Activated CD8-positive, alpha-beta memory T cell treated with anti-CD3 and anti-CD28 coated beads for 1 hour (primary cell): ENCODE measurements at regions not wholly inside any gene's neighbourhood (a gene's known extent, or its start where the extent isn't known, plus 50 kb on each side); places are given as distances from the start of the nearest gene placed in this dataset.

Source experiments
- DNase-seq, 2 donors: peaks; one replicate each; pipeline ENCODE4 v3.0.0-alpha.2; 2020; ENCODE audit warnings: low read depth in 1 of 2; ENCODE audit errors: extremely low read depth in 1 of 2

- no peak for DNase-seq
These were observed 267.3 kb upstream of the LYZL1 start for GRCh38 chr10:29021591-29021990.

- DNase-seq, result no peak
These were observed 266.4 kb upstream of the LYZL1 start for GRCh38 chr10:29022513-29022912.

DNA sequence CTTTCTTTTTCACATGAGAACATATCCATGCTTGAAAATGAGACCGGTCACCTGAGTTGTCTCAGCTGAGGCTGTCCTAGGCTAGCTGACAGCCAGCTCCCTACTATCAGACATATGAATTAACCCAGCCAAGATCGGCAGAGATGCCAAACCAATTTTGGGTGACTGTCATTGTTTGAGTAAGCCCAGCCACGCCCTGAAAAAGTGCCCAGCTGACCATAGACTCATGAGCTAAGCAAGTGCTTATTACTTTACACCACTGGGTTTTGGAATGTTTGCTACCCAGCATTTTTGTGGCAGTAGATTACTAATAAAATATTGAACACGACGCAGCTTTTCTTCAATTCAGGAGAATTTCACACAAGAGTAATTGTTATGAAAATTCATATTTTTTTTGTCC is 265.2 kb upstream of the LYZL1 start:
- no peak for DNase-seq

- no peak for DNase-seq
These were observed 262.6 kb upstream of the LYZL1 start for GRCh38 chr10:29026065-29026797.

DNA sequence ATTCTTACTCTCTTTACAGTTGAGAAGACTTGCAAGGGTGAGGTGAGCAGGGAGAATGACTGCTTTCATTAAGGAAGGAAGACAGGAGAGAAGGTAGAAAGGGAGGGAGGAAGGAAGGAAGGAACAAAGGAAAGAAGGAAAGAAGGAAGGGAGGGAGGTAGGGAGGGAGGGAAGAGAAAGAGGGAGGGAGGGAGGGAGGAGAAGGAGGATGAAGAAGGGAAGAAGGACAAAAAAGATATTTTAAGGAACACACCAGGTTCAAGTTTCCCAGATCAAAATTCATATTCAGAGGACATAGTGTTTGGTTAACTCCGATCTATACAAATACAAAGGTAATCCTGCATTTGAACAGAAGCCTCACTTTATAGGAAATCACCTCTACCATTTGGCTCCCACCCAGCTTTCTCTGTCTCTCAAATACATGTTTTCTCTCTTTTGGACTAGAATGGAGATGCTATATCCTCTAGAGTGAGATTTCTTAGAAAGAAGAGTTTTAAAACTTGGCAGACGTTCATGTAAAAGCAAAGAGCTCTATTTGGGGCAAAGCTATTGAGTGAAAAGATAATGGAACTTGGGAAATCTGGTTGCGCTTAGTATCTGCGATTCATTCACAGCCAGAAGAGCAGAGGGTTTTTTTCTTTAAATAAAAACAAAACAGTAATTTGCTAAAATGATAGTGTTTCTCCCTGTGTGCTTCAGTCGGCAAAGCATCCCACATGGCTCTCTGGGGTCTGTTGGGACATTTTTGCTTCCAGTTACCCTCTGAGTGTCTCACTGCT is 261.9 kb upstream of the LYZL1 start:
- DNase-seq, result no peak

GRCh38 chr10:29028486-29028885 is 260.4 kb upstream of the LYZL1 start:
- DNase-seq, result no peak

DNA sequence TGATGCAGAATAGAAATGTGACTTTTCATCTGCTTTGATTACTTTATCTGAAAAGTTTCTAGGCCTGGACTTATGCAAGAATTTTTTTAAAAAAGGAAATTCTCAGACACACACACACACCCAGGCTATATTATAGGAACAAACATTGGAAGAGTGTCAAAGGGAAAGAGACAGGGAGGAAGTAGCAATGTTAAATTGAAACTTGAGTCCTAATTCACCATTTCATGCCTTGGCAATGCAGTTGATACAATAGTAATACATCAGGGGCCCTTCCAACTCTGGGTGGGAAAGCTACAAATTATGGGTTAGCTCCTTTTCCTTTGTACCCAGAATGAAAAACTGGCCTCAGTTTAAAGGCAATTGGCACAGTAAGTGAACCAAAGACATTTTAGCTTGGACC is 258.0 kb upstream of the LYZL1 start:
- no peak for DNase-seq

GRCh38 chr10:29032169-29032568 is 256.7 kb upstream of the LYZL1 start:
- no peak for DNase-seq

DNA sequence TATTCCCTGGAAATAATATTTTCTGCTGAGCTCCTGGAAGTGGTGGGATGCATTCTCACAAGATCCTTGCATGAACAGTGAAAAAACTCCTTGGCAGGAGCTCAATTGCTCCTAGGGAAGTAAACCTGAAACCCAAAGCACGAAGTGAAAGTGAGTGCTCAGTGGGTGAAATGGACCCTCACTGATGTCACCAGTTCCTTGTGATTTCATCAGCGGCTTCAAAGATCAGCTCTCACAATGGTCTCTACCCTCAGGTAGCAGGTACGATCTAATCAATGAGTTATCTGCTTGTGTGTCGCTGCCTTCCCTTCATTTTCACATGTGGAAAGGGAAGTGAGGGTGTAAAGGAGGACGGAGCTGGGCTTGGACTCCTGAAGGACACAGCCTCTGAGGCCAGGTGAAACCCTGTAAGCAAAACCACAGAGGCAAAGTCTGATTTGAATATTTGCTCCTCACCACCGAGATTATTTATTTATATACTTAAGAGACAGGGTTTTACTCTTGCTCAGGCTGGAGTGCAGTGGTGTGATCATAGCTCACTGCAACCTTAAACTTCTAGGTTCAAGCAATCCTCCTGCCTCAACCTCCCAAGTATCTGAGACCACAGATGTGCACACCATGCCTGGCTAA is 255.4 kb upstream of the LYZL1 start:
- DNase-seq, result no peak

GRCh38 chr10:29034592-29034991 is 254.3 kb upstream of the LYZL1 start:
- DNase-seq, result no peak

DNA sequence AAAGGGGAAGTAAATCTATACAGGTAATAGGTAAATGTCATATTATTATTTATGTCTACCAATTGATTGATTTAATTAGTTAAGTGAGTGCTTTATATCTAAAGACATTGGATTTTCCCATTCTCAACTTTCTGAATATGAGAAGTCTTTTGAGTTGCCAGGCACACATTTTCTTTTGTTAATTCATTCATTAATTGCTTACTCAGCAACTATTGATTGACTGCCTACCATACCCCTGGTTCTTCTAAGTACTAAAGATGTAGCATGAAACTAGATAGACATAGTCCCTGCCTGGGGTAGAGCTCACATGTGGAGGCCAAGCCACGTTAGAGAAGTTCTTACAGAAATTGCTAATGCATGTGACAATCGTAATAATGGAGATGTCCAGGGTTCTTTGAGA is 253.1 kb upstream of the LYZL1 start:
- no peak for DNase-seq

- no peak for DNase-seq
These were observed 251.3 kb upstream of the LYZL1 start for GRCh38 chr10:29037348-29038113.

GRCh38 chr10:29039091-29039490 is 249.8 kb upstream of the LYZL1 start:
- DNase-seq, result no peak

GRCh38 chr10:29039677-29040189 is 249.1 kb upstream of the LYZL1 start:
- DNase-seq, result no peak

GRCh38 chr10:29041616-29042015 is 247.3 kb upstream of the LYZL1 start:
- no peak for DNase-seq

DNA sequence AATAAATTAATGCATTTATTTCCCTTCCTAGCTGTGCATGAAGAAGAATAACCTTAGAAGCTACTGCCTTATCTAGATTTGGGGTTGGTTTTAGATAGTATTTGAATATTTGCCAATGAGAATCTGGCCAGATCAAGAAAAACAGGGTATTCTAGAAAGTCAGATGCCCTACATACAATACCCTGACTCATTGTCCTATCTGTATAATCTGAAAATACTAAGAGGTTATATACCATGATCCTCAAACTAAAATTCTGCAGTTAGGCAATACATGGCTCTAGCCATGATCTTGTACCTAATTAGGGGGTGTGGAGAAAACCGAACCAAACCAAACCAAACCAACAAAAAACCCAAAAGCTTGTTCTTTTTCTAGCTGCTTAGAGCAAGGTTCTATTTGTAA is 240.4 kb upstream of the LYZL1 start:
- DNase-seq, result no peak

DNA sequence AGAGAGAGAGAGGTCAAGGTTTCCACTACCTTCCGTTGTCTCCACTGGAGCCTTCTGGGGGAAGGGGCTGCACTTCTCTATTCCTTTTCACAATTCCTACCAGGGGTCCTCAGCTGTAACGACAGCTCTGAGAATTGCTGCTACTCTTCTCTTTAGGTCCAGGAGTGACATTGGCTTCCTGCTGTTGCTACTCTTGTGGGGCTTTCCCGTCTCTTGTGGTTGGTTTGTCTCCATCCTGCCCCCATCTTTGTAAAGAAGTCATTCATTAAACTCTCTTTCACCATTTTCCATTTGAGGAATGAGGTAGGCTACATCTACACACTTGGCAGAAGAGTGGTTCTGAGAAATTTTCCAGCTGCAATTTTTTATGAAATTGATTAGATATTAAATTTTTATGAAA is 238.8 kb upstream of the LYZL1 start:
- DNase-seq, result no peak

DNA sequence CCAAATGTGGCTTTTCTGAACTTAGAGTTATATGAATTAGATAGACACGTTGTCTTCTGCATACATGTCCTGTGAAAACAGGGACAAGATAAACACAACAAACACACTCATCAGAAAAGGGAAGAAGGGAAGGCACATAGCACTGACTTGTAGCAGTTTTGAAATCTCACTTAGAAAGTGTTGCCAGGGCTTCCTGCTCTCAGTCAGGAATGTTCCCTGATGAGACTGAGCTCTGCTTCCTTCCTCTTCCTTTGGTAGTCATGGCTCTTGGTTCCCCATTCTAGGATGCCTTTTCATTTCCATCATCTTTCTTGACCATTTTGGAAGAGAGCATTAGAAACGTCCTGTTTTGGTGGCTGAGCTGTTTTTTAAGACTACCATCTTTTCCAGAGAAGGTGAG is 233.8 kb upstream of the LYZL1 start:
- DNase-seq, result no peak

DNA sequence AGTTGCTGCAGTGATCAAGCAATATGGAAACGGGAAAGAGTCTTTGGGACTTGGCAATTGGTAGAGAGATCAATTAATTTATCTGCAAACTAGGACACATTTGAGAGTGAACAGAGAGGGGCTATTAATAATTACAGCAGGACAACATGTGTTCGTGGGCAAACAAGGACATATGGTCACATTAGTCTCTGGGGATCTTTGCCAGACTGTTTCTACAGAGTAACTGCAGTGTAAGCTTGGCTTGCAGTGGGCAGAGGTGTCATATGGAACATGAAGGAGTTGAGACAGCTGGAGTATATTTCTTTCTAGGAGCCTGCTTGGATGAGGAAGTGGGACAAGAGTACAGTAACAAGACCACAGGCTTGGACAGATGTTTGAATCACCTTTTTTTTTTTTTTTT is 232.1 kb upstream of the LYZL1 start:
- DNase-seq, result no peak

DNA sequence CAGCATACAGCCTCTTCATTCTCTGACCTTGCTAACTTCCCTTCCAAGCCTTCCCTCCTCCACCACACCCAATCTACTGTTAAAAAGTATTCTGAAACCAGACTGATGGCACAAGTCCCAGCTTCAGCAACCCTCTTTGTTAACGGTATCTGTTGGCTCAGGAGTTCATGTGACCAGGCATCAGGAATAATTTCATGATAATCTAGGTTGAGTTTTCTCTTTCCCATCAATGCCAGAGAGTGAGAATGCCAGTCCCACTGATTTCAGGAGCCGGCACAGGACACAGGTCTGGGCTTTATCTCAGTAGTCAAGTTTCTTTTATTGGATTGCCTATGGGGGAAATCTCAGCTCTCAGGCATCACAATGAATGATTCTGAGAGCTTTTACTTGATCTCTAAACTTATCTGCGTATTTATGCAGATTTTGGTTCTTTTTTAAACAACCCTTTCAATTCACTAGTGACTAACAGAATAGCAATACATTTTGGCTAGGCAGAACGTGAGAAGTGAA is 231.0 kb upstream of the LYZL1 start:
- DNase-seq, result no peak
